ENCODE measurements at regions not wholly inside any gene's neighbourhood (a gene's known extent, or its start where the extent isn't known, plus 50 kb on each side); places are given as distances from the start of the nearest gene placed in this dataset.

DNA sequence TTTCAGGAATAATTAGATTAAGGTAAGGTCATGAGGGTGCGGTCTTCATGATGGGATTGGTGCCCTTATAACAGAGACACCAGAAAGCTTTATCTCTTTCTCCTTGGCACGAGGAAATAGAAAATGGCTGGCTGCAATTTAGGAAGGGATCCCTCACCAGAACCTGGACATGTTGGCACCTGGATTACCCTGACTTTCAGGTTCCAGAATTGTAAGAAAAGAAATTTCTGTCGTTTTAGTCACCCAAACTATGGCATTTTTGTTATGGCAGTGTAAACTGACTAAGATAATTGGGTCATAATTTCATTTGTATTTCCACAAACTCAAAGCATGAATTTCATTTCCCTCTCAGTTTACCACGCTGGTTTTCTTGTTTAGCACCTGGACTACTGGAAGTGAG is 473.6 kb downstream of the PTH2R start:
- TF ChIP-seq, protein P1, sequence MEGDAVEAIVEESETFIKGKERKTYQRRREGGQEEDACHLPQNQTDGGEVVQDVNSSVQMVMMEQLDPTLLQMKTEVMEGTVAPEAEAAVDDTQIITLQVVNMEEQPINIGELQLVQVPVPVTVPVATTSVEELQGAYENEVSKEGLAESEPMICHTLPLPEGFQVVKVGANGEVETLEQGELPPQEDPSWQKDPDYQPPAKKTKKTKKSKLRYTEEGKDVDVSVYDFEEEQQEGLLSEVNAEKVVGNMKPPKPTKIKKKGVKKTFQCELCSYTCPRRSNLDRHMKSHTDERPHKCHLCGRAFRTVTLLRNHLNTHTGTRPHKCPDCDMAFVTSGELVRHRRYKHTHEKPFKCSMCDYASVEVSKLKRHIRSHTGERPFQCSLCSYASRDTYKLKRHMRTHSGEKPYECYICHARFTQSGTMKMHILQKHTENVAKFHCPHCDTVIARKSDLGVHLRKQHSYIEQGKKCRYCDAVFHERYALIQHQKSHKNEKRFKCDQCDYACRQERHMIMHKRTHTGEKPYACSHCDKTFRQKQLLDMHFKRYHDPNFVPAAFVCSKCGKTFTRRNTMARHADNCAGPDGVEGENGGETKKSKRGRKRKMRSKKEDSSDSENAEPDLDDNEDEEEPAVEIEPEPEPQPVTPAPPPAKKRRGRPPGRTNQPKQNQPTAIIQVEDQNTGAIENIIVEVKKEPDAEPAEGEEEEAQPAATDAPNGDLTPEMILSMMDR (IDR thresholded peaks at IDR 0.05; ENCODE audit: low read depth, low read length, missing input control), result no peak
- TF ChIP-seq GABPA (IDR thresholded peaks at IDR 0.05 in 1 of 2, conservative IDR thresholded peaks at IDR 0.05 in 1 of 2), result no peak
- TF ChIP-seq, protein P2, sequence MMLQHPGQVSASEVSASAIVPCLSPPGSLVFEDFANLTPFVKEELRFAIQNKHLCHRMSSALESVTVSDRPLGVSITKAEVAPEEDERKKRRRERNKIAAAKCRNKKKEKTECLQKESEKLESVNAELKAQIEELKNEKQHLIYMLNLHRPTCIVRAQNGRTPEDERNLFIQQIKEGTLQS (IDR thresholded peaks at IDR 0.05), result no peak
- TF ChIP-seq, protein P3, sequence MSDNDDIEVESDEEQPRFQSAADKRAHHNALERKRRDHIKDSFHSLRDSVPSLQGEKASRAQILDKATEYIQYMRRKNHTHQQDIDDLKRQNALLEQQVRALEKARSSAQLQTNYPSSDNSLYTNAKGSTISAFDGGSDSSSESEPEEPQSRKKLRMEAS (IDR thresholded peaks at IDR 0.05), result no peak
- no peak for TF ChIP-seq RAD21 (IDR thresholded peaks at IDR 0.05)
- TF ChIP-seq, protein P4, sequence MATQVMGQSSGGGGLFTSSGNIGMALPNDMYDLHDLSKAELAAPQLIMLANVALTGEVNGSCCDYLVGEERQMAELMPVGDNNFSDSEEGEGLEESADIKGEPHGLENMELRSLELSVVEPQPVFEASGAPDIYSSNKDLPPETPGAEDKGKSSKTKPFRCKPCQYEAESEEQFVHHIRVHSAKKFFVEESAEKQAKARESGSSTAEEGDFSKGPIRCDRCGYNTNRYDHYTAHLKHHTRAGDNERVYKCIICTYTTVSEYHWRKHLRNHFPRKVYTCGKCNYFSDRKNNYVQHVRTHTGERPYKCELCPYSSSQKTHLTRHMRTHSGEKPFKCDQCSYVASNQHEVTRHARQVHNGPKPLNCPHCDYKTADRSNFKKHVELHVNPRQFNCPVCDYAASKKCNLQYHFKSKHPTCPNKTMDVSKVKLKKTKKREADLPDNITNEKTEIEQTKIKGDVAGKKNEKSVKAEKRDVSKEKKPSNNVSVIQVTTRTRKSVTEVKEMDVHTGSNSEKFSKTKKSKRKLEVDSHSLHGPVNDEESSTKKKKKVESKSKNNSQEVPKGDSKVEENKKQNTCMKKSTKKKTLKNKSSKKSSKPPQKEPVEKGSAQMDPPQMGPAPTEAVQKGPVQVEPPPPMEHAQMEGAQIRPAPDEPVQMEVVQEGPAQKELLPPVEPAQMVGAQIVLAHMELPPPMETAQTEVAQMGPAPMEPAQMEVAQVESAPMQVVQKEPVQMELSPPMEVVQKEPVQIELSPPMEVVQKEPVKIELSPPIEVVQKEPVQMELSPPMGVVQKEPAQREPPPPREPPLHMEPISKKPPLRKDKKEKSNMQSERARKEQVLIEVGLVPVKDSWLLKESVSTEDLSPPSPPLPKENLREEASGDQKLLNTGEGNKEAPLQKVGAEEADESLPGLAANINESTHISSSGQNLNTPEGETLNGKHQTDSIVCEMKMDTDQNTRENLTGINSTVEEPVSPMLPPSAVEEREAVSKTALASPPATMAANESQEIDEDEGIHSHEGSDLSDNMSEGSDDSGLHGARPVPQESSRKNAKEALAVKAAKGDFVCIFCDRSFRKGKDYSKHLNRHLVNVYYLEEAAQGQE (IDR thresholded peaks at IDR 0.05), result no peak
- TF ChIP-seq YY1 (IDR thresholded peaks at IDR 0.05), result no peak
- no peak for TF ChIP-seq JUND (IDR thresholded peaks at IDR 0.05)
- no peak for TF ChIP-seq TAF1 (conservative IDR thresholded peaks at IDR 0.05)
